ENCODE measurements at regions not wholly inside any gene's neighbourhood (a gene's known extent, or its start where the extent isn't known, plus 50 kb on each side); places are given as distances from the start of the nearest gene placed in this dataset.

DNA sequence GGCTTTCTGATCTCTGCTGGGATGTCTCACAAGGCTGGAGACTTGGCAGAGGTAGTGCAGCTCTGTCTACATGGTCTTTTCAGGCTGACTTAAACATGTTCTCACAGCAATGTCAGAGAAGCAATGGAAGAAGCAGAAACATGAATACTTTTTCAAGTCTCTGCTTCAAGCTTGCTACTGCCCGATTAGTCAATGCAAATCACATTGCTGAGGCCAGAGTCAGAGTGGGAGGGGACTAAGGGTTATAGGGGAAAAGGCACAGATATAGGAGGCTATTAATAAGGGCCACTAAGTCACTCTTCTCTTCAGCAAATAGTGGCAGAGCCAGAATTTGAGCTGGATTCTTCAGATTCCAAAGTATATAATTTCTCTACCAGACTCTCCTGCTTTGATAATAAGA, 390.5 kb downstream of the TMEM135 start:
- no peak for DNase-seq (ENCODE audit: low spot score)

DNA sequence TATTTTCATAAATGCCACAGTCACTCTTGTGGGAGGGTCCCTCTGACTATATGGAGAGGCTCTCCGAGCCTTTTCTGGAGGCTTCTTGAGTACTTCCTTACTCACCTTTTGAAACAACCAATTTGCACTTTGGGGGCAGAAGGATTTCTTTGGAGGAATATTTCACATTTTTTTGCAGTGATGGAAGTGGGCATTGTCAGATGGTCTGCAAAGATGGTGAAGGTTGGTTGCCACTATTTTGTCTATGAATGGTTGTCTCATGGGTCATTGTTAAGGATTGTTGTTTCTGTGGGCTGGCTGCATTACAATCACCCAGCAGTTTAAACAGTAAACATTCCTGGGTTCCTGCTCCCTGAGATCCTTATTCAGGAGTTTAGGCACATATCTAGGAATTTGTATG, 388.2 kb downstream of the TMEM135 start:
- no peak for DNase-seq (ENCODE audit: low spot score)

DNA sequence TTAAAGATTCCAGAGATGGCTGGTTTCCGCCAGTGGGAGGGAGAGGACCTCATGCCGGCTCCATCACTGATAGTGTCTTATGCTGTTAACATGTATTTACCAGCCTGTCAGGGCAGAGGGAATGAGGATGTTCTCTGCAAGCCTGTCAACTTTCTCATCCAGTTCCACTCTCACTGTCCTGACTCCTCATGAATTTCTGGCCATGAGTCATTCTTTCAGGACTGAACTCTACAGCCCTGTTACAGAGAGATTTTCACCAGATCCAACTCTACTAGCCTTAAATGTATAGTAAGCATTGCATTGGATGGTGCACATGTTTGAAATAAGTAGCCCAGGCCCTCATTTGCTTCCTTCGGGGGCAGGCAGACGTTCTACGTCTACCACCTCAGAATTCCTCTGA, 387.7 kb downstream of the TMEM135 start:
- DNase-seq (ENCODE audit: low spot score) = no peak

DNA sequence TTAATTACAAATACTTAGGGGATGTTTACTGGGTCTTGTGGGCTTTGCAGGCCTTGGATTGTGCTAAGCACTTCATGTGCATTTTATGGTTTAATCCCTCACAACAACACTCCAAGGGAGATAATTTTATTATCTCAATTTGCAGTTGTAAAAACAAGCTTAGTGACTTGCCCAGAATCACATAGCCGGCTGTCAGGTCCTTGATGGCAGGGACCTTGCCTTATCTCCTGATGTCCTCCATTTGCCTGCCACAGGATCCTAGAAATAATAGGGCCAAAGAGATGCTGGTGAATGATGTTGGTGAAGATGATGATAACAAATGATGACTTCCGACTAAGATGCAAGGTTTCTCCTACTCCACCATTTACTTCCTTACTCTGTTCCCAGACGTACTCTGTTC, 385.4 kb downstream of the TMEM135 start:
- no peak for DNase-seq (ENCODE audit: low spot score)

DNA sequence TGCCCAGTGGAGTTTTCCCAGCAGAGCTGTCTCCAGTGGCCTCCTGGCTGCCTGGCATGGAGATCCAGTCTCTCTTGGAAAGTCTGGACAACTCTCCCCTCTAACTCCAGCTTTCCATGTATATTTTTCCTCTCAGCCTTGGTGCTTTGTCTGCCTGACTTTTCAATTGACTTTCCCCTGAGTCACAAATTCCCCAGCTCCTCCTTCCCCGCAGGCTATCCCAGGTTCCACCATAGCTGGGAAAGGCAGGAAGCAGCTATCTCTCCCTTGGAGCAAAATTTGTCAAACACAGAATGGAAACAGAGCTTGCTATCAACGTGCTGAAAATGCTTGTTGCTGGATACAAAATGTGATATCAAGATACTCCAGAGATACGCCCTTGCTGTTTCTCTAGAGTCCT, 384.8 kb downstream of the TMEM135 start:
- DNase-seq (ENCODE audit: low spot score) = no peak

DNA sequence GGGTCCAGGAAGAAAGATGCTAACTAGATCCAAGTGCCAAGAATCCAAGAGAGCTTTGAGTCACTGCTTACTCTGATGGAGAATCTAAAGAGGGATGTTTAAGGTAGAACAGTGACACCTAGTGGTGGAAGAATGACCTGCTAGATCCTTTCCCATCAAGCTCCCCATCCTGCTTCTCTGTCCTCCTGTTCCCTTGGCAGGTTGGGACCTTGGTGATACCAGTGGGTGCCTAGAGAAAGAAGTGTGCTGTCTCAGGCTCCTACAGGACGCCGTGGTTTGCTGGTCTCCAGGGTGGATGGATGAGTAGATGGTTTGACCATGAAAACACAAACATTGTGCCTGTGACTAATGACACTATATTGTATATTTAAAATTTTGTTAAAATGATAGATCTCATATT, 383.7 kb downstream of the TMEM135 start:
- DNase-seq (ENCODE audit: low spot score) = peak; percentile 45

DNA sequence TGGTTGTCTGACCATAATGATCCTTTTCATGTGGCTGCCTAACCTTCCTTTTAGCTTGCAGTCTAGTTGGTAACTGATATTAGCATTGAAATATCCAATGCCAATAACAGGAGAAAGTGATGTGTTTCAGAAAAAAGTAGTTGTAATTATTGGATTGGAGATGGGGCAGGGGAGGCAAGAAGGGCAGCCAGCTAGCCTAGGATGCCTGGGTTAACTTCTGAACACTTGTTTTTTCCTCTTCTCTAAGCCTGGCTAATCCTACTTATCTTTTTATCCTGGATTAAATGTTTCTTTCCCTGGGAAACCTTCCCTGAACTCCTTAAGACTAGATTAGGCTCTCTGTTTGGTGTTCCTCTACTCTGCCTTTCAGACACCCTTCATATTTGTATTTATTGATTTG, 380.2 kb downstream of the TMEM135 start:
- DNase-seq (ENCODE audit: low spot score) = no peak

DNA sequence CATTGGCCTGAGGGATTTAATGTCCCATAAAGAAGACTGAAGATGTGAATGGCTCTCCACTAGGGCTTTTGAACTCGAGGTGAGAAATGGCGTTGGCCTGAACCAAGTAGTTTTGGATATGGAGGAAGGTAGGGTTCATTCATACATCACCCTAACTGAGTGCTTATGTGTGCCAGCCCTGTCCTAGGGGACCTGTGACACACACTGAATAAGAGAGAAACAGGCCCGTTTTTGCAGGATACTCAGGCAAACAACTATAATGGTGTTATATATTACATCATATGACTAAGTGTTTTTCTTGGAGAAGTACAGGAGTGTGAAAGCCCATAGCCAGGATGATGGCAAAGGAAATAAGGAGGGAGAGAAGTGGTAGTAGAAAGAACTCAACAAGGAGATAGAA, 368.1 kb downstream of the TMEM135 start:
- no peak for DNase-seq (ENCODE audit: low spot score)

DNA sequence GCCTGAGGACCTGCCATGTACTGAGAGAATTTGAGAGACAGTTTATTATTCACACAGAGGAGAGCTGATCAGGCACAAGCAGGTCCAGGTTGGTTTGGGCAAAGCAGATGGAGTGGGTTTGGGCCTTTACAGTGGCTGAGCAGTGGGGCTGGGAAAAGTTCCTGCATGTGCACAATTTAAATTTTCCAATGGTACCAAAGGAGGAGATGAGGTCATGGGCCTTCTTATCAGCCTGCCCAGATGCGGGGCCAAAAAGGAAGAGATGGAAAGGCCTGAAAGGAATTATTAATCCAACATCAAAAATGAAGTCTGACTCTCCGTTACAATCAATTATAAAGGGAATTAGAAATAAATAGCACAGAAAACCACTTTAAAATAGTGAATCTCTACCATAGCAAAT, 367.6 kb downstream of the TMEM135 start:
- DNase-seq (ENCODE audit: low spot score) = no peak

DNA sequence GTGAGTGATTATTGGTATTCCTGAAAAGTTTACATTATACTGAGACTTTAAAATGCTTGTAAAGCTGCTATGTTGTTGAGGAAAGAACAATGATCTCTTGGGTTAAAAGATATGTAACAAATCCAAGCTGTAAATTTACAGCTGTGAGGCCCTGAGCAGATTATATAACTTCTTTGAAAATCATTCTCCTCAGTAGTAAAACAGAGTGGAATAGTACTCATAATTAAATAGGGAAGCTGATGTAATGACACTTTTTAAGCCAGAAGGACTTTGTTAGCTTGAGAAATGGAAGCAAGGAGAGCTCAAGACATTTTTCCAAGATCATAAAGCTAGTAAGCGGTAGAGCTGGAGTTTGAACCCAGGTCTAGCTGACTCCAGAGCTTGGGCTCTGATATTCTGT, 363.9 kb downstream of the TMEM135 start:
- no peak for DNase-seq (ENCODE audit: low spot score)

DNA sequence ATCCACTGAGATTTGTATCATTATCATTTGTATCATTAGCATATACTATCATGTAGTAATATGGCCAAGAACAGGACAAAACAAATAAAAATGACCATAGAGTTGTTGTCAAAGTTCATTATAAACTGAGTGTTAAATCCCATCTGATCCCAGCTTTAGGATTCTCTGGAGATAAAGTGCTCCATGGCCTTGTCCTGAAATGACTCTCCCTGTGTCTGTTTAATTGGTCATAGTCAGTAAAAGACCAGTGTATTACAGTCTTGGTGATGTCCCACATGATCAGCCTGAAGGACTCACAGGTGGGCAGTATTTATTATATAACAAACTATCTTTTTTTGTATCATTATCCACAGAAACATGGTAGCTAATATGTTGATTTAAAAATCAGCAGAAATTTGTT, 361.6 kb downstream of the TMEM135 start:
- DNase-seq (ENCODE audit: low spot score) = no peak

DNA sequence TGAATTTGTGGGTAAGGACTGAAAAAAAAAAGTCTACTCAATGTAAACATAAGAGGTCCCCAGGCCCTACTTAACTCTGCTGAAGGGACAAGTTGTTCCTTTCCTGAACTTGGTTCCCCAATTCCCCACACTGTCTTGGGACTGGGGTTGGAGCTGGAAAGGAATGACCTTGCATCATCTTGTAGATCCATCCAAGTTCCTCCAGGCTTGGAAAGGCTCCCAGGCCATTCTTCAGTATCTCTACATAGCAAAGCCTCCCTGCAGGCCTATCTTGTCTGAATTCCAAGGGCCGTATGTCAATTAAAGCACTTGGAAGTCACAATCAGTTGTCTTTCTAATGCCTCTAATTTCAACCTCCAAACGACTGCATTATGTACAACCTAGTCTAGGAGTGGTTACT, 361.2 kb downstream of the TMEM135 start:
- DNase-seq (ENCODE audit: low spot score) = no peak

DNA sequence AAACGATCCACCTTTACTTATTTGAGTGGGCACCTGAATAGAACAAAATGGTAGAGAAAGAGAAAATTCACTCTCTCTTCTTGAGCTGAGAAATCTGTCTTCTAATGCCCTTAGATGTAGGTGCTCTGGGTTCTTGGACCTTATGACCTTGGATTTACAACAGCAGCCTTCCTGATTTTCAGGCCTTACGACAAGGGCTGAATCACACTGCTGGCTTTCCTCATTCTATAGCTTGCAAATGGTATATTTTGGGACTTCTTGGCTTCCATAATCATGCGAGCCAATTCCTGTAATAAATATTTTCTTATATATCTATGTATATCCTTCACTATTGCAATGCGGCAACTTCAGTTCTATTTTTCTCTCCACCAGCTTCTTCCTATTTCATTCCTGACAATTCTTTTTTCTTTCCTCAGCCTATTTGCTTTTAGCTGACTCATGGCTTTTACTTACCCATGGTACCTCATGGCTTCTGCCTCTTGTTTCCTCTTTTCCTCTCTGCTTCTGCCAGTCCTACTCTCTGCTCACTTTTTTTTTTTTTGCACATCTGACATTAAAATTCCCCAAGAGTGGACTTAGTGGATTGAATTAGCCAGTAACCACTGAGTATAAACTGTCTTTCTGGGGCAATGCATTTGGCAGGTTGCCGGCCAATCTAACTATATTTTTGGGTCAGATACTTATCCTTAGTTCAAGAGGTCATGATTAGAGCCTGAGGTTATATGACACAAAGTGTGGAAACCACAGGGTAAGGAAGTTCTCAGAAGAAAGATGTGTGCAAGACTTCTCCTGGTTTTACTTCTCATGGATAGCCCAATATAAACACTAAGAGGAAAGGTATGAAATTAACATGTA, 359.5 kb downstream of the TMEM135 start:
- no peak for DNase-seq (ENCODE audit: low spot score)

DNA sequence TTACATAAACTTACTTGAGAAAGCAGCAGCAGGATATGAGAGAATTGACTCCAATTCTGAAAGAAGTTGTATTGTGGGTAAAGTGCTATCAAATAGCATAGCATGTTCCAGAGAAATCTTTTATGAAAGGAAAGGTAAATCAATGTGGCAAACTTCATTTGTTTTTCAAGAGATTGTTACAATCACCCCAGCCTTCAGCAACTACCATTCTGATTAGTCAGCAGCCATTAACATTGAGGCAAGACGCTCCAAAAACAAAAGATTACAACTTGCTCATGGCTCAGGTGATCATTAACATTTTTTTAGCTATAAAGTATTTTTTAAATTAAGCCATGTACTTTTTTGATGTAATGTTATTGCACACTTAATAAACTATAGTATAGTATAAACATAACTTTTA, 357.2 kb downstream of the TMEM135 start:
- no peak for DNase-seq (ENCODE audit: low spot score)

DNA sequence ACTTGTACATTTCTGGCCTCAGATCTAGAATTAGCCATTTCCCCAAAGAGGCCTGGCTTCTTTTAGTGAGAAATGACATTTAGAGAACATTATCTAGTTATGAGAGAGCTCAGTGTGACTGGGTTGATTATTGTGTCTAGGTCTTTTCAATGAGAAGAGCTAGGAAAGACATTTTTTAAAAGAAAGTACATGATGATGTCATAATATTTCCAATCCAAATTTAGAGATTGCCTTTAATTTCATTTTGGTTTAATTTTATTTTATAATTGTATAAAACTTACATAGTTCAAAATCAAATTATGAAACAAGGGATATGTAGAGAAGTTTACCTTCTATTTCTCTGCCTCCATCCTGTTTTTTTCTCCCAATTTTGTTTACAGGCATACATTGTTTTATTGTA, 354.9 kb downstream of the TMEM135 start:
- DNase-seq (ENCODE audit: low spot score) = no peak

DNA sequence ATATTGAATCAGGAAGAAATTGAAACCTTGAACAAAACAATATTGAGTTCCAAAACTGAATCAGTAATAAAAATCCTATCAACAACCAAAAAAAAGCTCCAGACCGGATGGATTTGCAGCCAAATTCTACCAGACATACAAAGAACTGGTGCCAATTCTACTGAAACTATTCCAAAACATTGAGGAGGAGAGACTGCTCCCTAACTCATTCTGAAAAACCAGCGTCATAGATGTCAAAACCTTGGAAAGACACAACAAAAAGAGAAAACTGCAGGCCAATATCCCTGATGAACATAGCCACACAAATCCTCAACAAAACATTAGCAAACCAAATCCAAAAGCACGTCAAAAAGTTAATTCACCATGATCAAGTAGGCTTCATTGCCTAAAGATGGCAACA, 353.8 kb downstream of the TMEM135 start:
- no peak for DNase-seq (ENCODE audit: low spot score)

DNA sequence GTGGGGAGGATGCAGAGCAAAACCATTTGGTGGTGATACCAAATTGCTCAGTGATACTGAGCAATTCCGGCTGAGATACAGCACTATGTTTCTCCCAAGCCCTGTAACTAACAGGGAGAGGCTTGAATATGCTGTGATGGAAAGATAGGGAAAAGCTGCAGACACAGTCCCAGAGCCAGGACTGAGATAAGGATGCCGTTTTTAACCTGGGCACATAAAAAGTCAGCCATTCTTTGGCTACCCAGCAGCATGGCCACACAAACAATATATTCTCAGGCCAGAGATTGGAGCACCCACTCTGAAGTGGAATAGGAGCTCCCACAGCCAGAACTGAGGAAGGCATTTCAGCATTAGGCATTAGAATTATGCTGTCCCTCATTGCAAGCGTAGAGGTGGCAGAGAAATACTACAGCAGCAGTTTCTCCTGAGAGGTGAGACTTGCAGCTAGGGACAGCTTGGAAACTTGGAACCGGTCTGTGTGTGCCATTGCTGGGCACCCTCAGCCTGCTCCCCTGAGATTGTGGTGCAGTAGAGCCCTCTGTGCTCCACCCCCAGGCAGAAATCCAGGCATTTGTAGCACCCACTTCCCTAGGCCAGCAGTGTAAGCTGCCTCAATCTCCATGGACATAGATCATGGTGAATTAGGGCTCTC, 346.5 kb downstream of the TMEM135 start:
- DNase-seq (ENCODE audit: low spot score) = no peak

DNA sequence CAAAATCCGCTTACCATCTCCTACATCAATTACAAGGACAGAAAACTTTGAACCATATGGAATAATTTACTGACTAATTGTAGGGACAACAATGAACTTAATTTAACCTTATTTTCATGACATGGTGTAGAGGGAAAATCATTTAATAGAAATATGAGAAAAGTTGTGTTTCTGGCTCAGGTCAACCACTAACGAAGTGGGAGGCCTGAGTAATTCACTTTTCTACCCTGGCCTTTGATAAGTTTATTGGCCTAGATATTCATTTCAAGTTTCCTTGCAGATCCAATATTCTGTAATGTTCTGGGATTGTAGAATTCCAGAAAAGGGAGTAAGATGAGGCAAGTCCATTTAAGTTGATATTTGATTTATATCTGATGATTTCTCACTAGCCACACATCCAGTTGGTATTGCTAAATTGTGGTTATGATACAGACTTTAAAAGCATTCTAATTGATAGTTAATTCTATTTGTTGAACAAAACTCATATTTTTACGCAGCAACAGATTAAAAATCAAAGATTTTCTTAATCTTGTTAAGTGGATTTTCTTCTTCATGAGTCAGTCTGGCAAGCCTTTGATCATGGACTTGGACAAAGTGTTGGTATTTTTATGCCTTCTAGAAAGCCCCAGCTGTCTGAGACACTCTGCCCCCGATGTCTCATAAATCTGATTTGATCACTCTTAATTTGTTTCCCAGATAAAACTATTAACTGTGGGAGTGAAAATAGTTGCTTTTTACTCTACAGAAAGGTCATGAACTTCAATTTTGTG, 336.5 kb downstream of the TMEM135 start:
- DNase-seq (ENCODE audit: low spot score) = no peak
